GM23248 (cell line): ENCODE measurements at regions not wholly inside any gene's neighbourhood (a gene's known extent, or its start where the extent isn't known, plus 50 kb on each side); places are given as distances from the start of the nearest gene placed in this dataset.

Experiments
- DNase-seq: peaks from one replicate; pipeline ENCODE4 v3.0.0-alpha.2; 2015
- H2AFZ ChIP-seq: fragments of 200-600 bp; sonication (generic); 2 replicates; pipeline ENCODE4 v1.6.1; 2016; ENCODE audit warnings: antibody characterized with exemption
- H3F3A ChIP-seq: fragments of 200-600 bp; sonication (generic); 2 replicates; pipeline ENCODE4 v1.6.1; 2016; ENCODE audit warnings: mild to moderate bottlenecking, antibody characterized with exemption, mixed run types; ENCODE audit not compliant: insufficient read depth
- H3K27ac ChIP-seq: fragments of 200-600 bp; sonication (generic); 2 replicates; pipeline ENCODE4 v1.5.1; 2016; ENCODE audit warnings: mild to moderate bottlenecking
- H3K27me3 ChIP-seq: fragments of 200-600 bp; sonication (generic); replicated peaks from 2 replicates; pipeline ENCODE4 v1.6.1; 2016; ENCODE audit warnings: mild to moderate bottlenecking; ENCODE audit not compliant: insufficient read depth
- H3K36me3 ChIP-seq: fragments of 200-600 bp; sonication (generic); 2 replicates; pipeline ENCODE4 v1.6.1; 2016; ENCODE audit warnings: low read depth, mild to moderate bottlenecking
- H3K4me1 ChIP-seq: fragments of 200-600 bp; sonication (generic); 2 replicates; pipeline ENCODE4 v1.6.1; 2016; ENCODE audit warnings: mild to moderate bottlenecking; ENCODE audit not compliant: insufficient read depth
- H3K4me2 ChIP-seq: fragments of 200-600 bp; sonication (generic); one replicate; pipeline ENCODE4 v1.6.1; 2016; ENCODE audit warnings: mild to moderate bottlenecking; ENCODE audit not compliant: unreplicated experiment
- H3K4me3 ChIP-seq: fragments of 200-600 bp; sonication (generic); 2 replicates; pipeline ENCODE4 v1.5.1; 2016; ENCODE audit warnings: mild to moderate bottlenecking
- H3K79me2 ChIP-seq: fragments of 200-600 bp; sonication (generic); 2 replicates; pipeline ENCODE4 v1.6.1; 2016; ENCODE audit warnings: mild to moderate bottlenecking; ENCODE audit not compliant: insufficient read depth
- H3K9ac ChIP-seq: fragments of 200-600 bp; sonication (generic); 2 replicates; pipeline ENCODE4 v1.6.1; 2016; ENCODE audit warnings: mild to moderate bottlenecking
- H3K9me2 ChIP-seq: fragments of 200-600 bp; sonication (generic); 2 replicates; pipeline ENCODE4 v1.6.1; 2016; ENCODE audit warnings: mixed run types, mild to moderate bottlenecking, moderate library complexity; ENCODE audit not compliant: insufficient read depth
- H3K9me3 ChIP-seq: fragments of 200-600 bp; sonication (generic); one replicate; pipeline ENCODE4 v1.6.1; 2017; ENCODE audit warnings: low read depth
- H4K20me1 ChIP-seq: fragments of 200-600 bp; sonication (generic); 2 replicates; pipeline ENCODE4 v1.6.0; 2016; ENCODE audit not compliant: insufficient read depth
- EZH2 ChIP-seq: fragments of 200-600 bp; sonication (generic); IDR thresholded peaks from 2 replicates; pipeline ENCODE4 v1.6.1; 2018; ENCODE audit warnings: antibody characterized with exemption, mild to moderate bottlenecking; ENCODE audit not compliant: insufficient read depth, poor library complexity, severe bottlenecking
- EZH2phosphoT487 ChIP-seq: fragments of 200-600 bp; sonication (generic); IDR thresholded peaks from 2 replicates; pipeline ENCODE4 v1.6.1; 2018; ENCODE audit warnings: antibody characterized with exemption, moderate library complexity, mild to moderate bottlenecking, low read depth; ENCODE audit not compliant: insufficient read depth
- WGBS, 2 experiments: methylation state at CpG; one replicate each; pipeline ENCODE4 v1.1.6; 2015 to 2017; ENCODE audit warnings: low lambda C conversion rate in 2 of 2, low coverage in 1 of 2; ENCODE audit errors: missing lambda C conversion rate in 2 of 2; 5-methylcytosine and 5-hydroxymethylcytosine counted together
- in situ Hi-C: fragments of 300-500 bp; cut with MboI; formaldehyde crosslinking; loops from 2 replicates; pipeline ENCODE4 v1.15.0; 2020

- Histone ChIP-seq H3F3A (no peaks in the 10 kb centered on the region), H2AFZ (no peak overlapping the region), H3K36me3 (no peaks in the 10 kb centered on the region), H3K9me3 (no peaks in the 10 kb centered on the region), H3K4me2 (no peak overlapping the region), H3K79me2 (no peaks in the 10 kb centered on the region), H3K9ac (no peak overlapping the region), H3K9me2 (no peaks in the 10 kb centered on the region), H3K4me3 (no peak overlapping the region), H3K4me1 (no peaks in the 10 kb centered on the region), H3K27me3 (no peaks in the 10 kb centered on the region), H4K20me1 (no peaks in the 10 kb centered on the region), H3K27ac (no peak overlapping the region)
- in situ Hi-C loops = no loop called here
- 0% methylated on average over 2 of the region's 2 CpGs for WGBS, 2 experiments
- TF ChIP-seq EZH2 (no peak), EZH2phosphoT487 (no peak)
- DNase-seq = no peak
These were observed 575.2 kb upstream of the SYNCRIP start for GRCh38 chr6:86217906-86218305.

- Histone ChIP-seq H2AFZ (no peak overlapping the region), H3K9ac (no peak overlapping the region), H4K20me1 (no peaks in the 10 kb centered on the region), H3K4me2 (no peak overlapping the region), H3K9me2 (no peaks in the 10 kb centered on the region), H3K27ac (no peak overlapping the region), H3F3A (no peaks in the 10 kb centered on the region), H3K79me2 (no peaks in the 10 kb centered on the region), H3K36me3 (no peaks in the 10 kb centered on the region), H3K9me3 (no peaks in the 10 kb centered on the region), H3K27me3 (no peaks in the 10 kb centered on the region), H3K4me3 (no peak overlapping the region), H3K4me1 (no peaks in the 10 kb centered on the region)
- TF ChIP-seq EZH2phosphoT487 (no peak), EZH2 (no peak)
- in situ Hi-C loops = no loop called here
- no peak for DNase-seq
- 6 to 13% methylated on average over 2 of the region's 2 CpGs for WGBS, 2 experiments
These were observed 572.6 kb upstream of the SYNCRIP start for GRCh38 chr6:86215323-86215722.

- H3K79me2 ChIP-seq = no peaks in the 10 kb centered on the region
- H3K36me3 ChIP-seq = no peaks in the 10 kb centered on the region
- no peak overlapping the region for H3K9ac ChIP-seq
- H3K9me3 ChIP-seq = peaks cover 4% of the 10 kb centered on the region
- H4K20me1 ChIP-seq = no peaks in the 10 kb centered on the region
- no peak overlapping the region for H2AFZ ChIP-seq
- no peaks in the 10 kb centered on the region for H3K27me3 ChIP-seq
- in situ Hi-C loops = no loop called here
- no peak for DNase-seq
- WGBS, 2 experiments = 27 to 57% methylated on average over 7 to 10 of the region's 10 CpGs
- no peaks in the 10 kb centered on the region for H3F3A ChIP-seq
- TF ChIP-seq EZH2phosphoT487 (no peak), EZH2 (no peak)
- no peak overlapping the region for H3K4me3 ChIP-seq
- no peak overlapping the region for H3K27ac ChIP-seq
- no peaks in the 10 kb centered on the region for H3K4me1 ChIP-seq
- H3K9me2 ChIP-seq = no peaks in the 10 kb centered on the region
- no peak overlapping the region for H3K4me2 ChIP-seq
These were observed 563.3 kb upstream of the SYNCRIP start for GRCh38 chr6:86205980-86206379.

- in situ Hi-C loops = no loop called here
- Histone ChIP-seq H3K4me1 (no peaks in the 10 kb centered on the region), H2AFZ (no peak overlapping the region), H3K4me2 (no peak overlapping the region), H3F3A (no peaks in the 10 kb centered on the region), H3K9me3 (peaks cover 4% of the 10 kb centered on the region), H3K4me3 (no peak overlapping the region), H3K36me3 (no peaks in the 10 kb centered on the region), H3K79me2 (no peaks in the 10 kb centered on the region), H3K27me3 (no peaks in the 10 kb centered on the region), H4K20me1 (no peaks in the 10 kb centered on the region), H3K9ac (no peak overlapping the region), H3K9me2 (no peaks in the 10 kb centered on the region), H3K27ac (no peak overlapping the region)
- DNase-seq = no peak
- TF ChIP-seq EZH2phosphoT487 (no peak), EZH2 (no peak)
- 56 to 58% methylated on average over 3 of the region's 3 CpGs for WGBS, 2 experiments
These were observed 560.4 kb upstream of the SYNCRIP start for GRCh38 chr6:86203044-86203443.

- no peak overlapping the region for H3K27ac ChIP-seq
- H3K9me2 ChIP-seq = no peaks in the 10 kb centered on the region
- no peaks in the 10 kb centered on the region for H3K9me3 ChIP-seq
- TF ChIP-seq EZH2phosphoT487 = no peak
- TF ChIP-seq EZH2 = no peak
- no peaks in the 10 kb centered on the region for H3K4me1 ChIP-seq
- in situ Hi-C loops = no loop called here
- H3F3A ChIP-seq = no peaks in the 10 kb centered on the region
- H3K4me2 ChIP-seq = no peak overlapping the region
- H3K9ac ChIP-seq = no peak overlapping the region
- H2AFZ ChIP-seq = no peak overlapping the region
- no peaks in the 10 kb centered on the region for H3K27me3 ChIP-seq
- H4K20me1 ChIP-seq = no peaks in the 10 kb centered on the region
- no peak overlapping the region for H3K4me3 ChIP-seq
- no peaks in the 10 kb centered on the region for H3K79me2 ChIP-seq
- H3K36me3 ChIP-seq = no peaks in the 10 kb centered on the region
- 38 to 55% methylated on average over 3 of the region's 3 CpGs for WGBS, 2 experiments
- no peak for DNase-seq
These were observed 551.1 kb upstream of the SYNCRIP start for GRCh38 chr6:86193821-86194220.
